ENCODE measurements at regions not wholly inside any gene's neighbourhood (a gene's known extent, or its start where the extent isn't known, plus 50 kb on each side); places are given as distances from the start of the nearest gene placed in this dataset.

- TF ChIP-seq CTCF (IDR thresholded peaks at IDR 0.05) = no peak
- ATAC-seq = no peak
- FAIRE-seq = no peak
- Histone ChIP-seq H3K4me1 (no peaks in the 10 kb centered on the region), H3K27me3 (no peaks in the 10 kb centered on the region), H3K36me3 (no peaks in the 10 kb centered on the region), H3K4me3 (no peak overlapping the region), H3K27ac (no peak overlapping the region), H3K9me3 (no peaks in the 10 kb centered on the region)
- intact Hi-C loops (cut with DNase I) = no loop called here
- 7 to 15% methylated on average over 1 of the region's 1 CpG for WGBS, 2 donors
- no peak for DNase-seq
These were observed 145.6 kb downstream of the OAT start for GRCh38 chr10:124273141-124273540.

GRCh38 chr10:124271676-124272075 lies 147.0 kb downstream of the OAT start:
- Histone ChIP-seq H3K36me3 (no peaks in the 10 kb centered on the region), H3K4me3 (no peak overlapping the region), H3K4me1 (no peaks in the 10 kb centered on the region), H3K9me3 (no peaks in the 10 kb centered on the region), H3K27ac (no peak overlapping the region), H3K27me3 (no peaks in the 10 kb centered on the region)
- FAIRE-seq = no peak
- TF ChIP-seq CTCF (IDR thresholded peaks at IDR 0.05) = no peak
- intact Hi-C loops (cut with DNase I) = no loop called here
- no peak for DNase-seq
- WGBS, 2 donors = 76 to 85% methylated on average over 4 of the region's 4 CpGs
- ATAC-seq = no peak

GRCh38 chr10:124270530-124271327 lies 148.0 kb downstream of the OAT start:
- Histone ChIP-seq H3K27ac (no peak overlapping the region), H3K4me1 (no peaks in the 10 kb centered on the region), H3K4me3 (no peak overlapping the region), H3K36me3 (no peaks in the 10 kb centered on the region), H3K27me3 (no peaks in the 10 kb centered on the region), H3K9me3 (no peaks in the 10 kb centered on the region)
- no peak for TF ChIP-seq CTCF (IDR thresholded peaks at IDR 0.05)
- DNase-seq (no peak), FAIRE-seq (no peak), ATAC-seq (no peak)
- intact Hi-C loops (cut with DNase I) = no loop called here
- WGBS, 2 donors = 61 to 72% methylated on average over 8 of the region's 8 CpGs

- FAIRE-seq = no peak
- intact Hi-C loops (cut with DNase I) = no loop called here
- 74 to 81% methylated on average over 5 of the region's 5 CpGs for WGBS, 2 donors
These were observed 149.7 kb downstream of the OAT start for GRCh38 chr10:124268976-124269375.

More at GRCh38 chr10:124268976-124269375, 149.7 kb downstream of the OAT start:
- DNase-seq (no peak), ATAC-seq (no peak)
- no peak for TF ChIP-seq CTCF (IDR thresholded peaks at IDR 0.05)
- Histone ChIP-seq H3K36me3 (no peaks in the 10 kb centered on the region), H3K9me3 (no peaks in the 10 kb centered on the region), H3K4me3 (no peak overlapping the region), H3K4me1 (no peaks in the 10 kb centered on the region), H3K27me3 (no peaks in the 10 kb centered on the region), H3K27ac (no peak overlapping the region)
